Body of pancreas (tissue), 4 donors: ENCODE measurements at regions not wholly inside any gene's neighbourhood (a gene's known extent, or its start where the extent isn't known, plus 50 kb on each side); places are given as distances from the start of the nearest gene placed in this dataset.

Experiments used
- POLR2A ChIP-seq, 3 donors: fragments of 450-650 bp; IDR thresholded peaks; one replicate each; pipeline ENCODE4 v1.6.1; 2016; ENCODE audit warnings: antibody characterized with exemption in 3 of 3, mild to moderate bottlenecking in 2 of 3
- TF ChIP-seq, protein P1 (sequence below), 7 experiments: fragments of 450-650 bp in 4 of 7; fragments of 200-600 bp in 3 of 7; sonication (generic) in 3 of 7; IDR thresholded peaks; one replicate each; pipeline ENCODE4 v1.5.1; 2016 to 2019; ENCODE audit warnings: antibody characterized with exemption in 7 of 7

- TF ChIP-seq, protein P1, sequence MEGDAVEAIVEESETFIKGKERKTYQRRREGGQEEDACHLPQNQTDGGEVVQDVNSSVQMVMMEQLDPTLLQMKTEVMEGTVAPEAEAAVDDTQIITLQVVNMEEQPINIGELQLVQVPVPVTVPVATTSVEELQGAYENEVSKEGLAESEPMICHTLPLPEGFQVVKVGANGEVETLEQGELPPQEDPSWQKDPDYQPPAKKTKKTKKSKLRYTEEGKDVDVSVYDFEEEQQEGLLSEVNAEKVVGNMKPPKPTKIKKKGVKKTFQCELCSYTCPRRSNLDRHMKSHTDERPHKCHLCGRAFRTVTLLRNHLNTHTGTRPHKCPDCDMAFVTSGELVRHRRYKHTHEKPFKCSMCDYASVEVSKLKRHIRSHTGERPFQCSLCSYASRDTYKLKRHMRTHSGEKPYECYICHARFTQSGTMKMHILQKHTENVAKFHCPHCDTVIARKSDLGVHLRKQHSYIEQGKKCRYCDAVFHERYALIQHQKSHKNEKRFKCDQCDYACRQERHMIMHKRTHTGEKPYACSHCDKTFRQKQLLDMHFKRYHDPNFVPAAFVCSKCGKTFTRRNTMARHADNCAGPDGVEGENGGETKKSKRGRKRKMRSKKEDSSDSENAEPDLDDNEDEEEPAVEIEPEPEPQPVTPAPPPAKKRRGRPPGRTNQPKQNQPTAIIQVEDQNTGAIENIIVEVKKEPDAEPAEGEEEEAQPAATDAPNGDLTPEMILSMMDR (IDR thresholded peaks at IDR 0.05) = no peak
- no peak for TF ChIP-seq POLR2A (IDR thresholded peaks at IDR 0.05)
Measured at GRCh38 chr5:74560245-74560644, 80.3 kb downstream of the ENC1 start.
